HL-60/S4 treated with retinoic acid at 250 ng/mL for 4 days and 3 days (cell line): ENCODE measurements at regions not wholly inside any gene's neighbourhood (a gene's known extent, or its start where the extent isn't known, plus 50 kb on each side); places are given as distances from the start of the nearest gene placed in this dataset.

Experiments
- in situ Hi-C: fragments of 300-500 bp; cut with MboI; formaldehyde crosslinking; loops from 2 replicates; pipeline ENCODE4 v1.7.0; 2022; ENCODE audit warnings: low sequenced_read_pairs

- in situ Hi-C loops, result no loop called here
Observed at GRCh38 chr12:20272801-20273200, 95.5 kb upstream of the PDE3A start.

- in situ Hi-C loops, result no loop called here
Observed at GRCh38 chr12:20274008-20274407, 94.3 kb upstream of the PDE3A start.

- in situ Hi-C loops, result no loop called here
Observed at GRCh38 chr12:20278276-20278675, 90.1 kb upstream of the PDE3A start.

GRCh38 chr12:20280515-20280914 is 87.8 kb upstream of the PDE3A start:
- in situ Hi-C loops, result no loop called here

- in situ Hi-C loops, result no loop called here
Observed at GRCh38 chr12:20282401-20282800, 85.9 kb upstream of the PDE3A start.

GRCh38 chr12:20283482-20283881 is 84.9 kb upstream of the PDE3A start:
- in situ Hi-C loops, result no loop called here

- in situ Hi-C loops, result no loop called here
Observed at GRCh38 chr12:20289520-20289919, 78.8 kb upstream of the PDE3A start.

- in situ Hi-C loops, result no loop called here
Observed at GRCh38 chr12:20300457-20300856, 67.9 kb upstream of the PDE3A start.

GRCh38 chr12:20305470-20305869 is 62.9 kb upstream of the PDE3A start:
- in situ Hi-C loops, result no loop called here

GRCh38 chr12:20309504-20310148 is 58.7 kb upstream of the PDE3A start:
- in situ Hi-C loops, result no loop called here

GRCh38 chr12:20314328-20314727 is 54.0 kb upstream of the PDE3A start:
- in situ Hi-C loops, result no loop called here

GRCh38 chr12:20317554-20317953 is 50.8 kb upstream of the PDE3A start:
- in situ Hi-C loops, result no loop called here
